HG02852 (cell line): ENCODE measurements at regions not wholly inside any gene's neighbourhood (a gene's known extent, or its start where the extent isn't known, plus 50 kb on each side); places are given as distances from the start of the nearest gene placed in this dataset.

ENCODE experiments used
- ATAC-seq: cut with Tn5 transposase; IDR thresholded peaks from one replicate; pipeline ENCODE4 v1.9.1; 2021; ENCODE audit warnings: mild to moderate bottlenecking, moderate library complexity; ENCODE audit not compliant: unreplicated experiment

GRCh38 chr2:12269041-12269972 lies 447.4 kb upstream of the TRIB2 start:
- no peak for ATAC-seq

- peak; percentile 83 for ATAC-seq
Measured at GRCh38 chr2:12270876-12271588, 445.7 kb upstream of the TRIB2 start.

GRCh38 chr2:12271589-12271984 lies 445.1 kb upstream of the TRIB2 start:
- ATAC-seq, result peak; percentile 51

- no peak for ATAC-seq
Measured at GRCh38 chr2:12273111-12273510, 443.6 kb upstream of the TRIB2 start.

- no peak for ATAC-seq
Measured at GRCh38 chr2:12274591-12274990, 442.1 kb upstream of the TRIB2 start.

GRCh38 chr2:12277241-12278034 lies 439.3 kb upstream of the TRIB2 start:
- ATAC-seq, result no peak

- no peak for ATAC-seq
Measured at GRCh38 chr2:12278217-12278750, 438.5 kb upstream of the TRIB2 start.

GRCh38 chr2:12282780-12283695 lies 433.7 kb upstream of the TRIB2 start:
- ATAC-seq, result peak; percentile 89

GRCh38 chr2:12284037-12284436 lies 432.7 kb upstream of the TRIB2 start:
- no peak for ATAC-seq

GRCh38 chr2:12284487-12284886 lies 432.2 kb upstream of the TRIB2 start:
- no peak for ATAC-seq

- ATAC-seq, result no peak
Measured at GRCh38 chr2:12286347-12286746, 430.4 kb upstream of the TRIB2 start.

- ATAC-seq, result no peak
Measured at GRCh38 chr2:12287220-12287751, 429.4 kb upstream of the TRIB2 start.

GRCh38 chr2:12288048-12288447 lies 428.7 kb upstream of the TRIB2 start:
- ATAC-seq, result no peak

GRCh38 chr2:12289120-12289802 lies 427.5 kb upstream of the TRIB2 start:
- no peak for ATAC-seq

GRCh38 chr2:12291303-12291702 lies 425.4 kb upstream of the TRIB2 start:
- no peak for ATAC-seq

GRCh38 chr2:12293874-12294273 lies 422.9 kb upstream of the TRIB2 start:
- peak; percentile 96 for ATAC-seq

GRCh38 chr2:12295856-12296519 lies 420.7 kb upstream of the TRIB2 start:
- ATAC-seq, result no peak

- no peak for ATAC-seq
Measured at GRCh38 chr2:12296915-12297314, 419.8 kb upstream of the TRIB2 start.

- no peak for ATAC-seq
Measured at GRCh38 chr2:12298352-12298751, 418.4 kb upstream of the TRIB2 start.
